ENCODE measurements at regions not wholly inside any gene's neighbourhood (a gene's known extent, or its start where the extent isn't known, plus 50 kb on each side); places are given as distances from the start of the nearest gene placed in this dataset.

- Histone ChIP-seq H3K27me3 (no peaks in the 10 kb centered on the region), H3K9me3 (no peaks in the 10 kb centered on the region), H3K4me1 (peaks cover 14 to 83% (median 23%) of the 10 kb centered on the region in 3 donors), H3K27ac (peak overlapping the region; percentile 73 to 82 (median 79)), H3K4me3 (peak overlapping the region in 3 of 4 donors; percentile 7 to 42 (median 12)), H3K36me3 (no peaks in the 10 kb centered on the region)
- WGBS, 2 donors: 38 to 40% methylated on average over 13 of the region's 13 CpGs
- no peak for DNase-seq
- intact Hi-C loops (cut with DNase I): no loop called here
- TF ChIP-seq CTCF (IDR thresholded peaks at IDR 0.05) (no peak), POLR2A (IDR thresholded peaks at IDR 0.05) (no peak)
Observed at GRCh38 chr3:159783780-159784742, 204.6 kb upstream of the IL12A start.

DNA sequence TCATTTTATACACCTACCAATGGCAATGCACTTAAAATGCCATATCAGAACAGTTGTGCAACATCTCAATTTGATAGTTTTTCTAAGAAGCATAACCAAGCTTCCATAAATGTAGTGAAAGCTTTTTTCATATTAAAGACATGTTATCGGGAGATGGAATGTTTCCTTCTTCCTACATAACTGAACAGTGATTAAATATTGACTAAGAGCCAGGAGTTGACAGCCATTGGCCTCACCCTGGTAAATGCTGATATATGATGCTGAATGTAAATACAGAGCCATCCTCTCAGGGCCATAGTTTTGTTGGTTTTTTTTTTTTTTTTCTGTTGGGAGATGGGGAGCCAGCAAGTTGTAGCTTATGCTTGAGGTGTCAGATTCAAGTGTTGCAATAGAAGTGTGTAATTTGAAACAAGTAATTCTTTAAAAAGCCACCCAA, 203.3 kb upstream of the IL12A start:
- no peak for DNase-seq
- Histone ChIP-seq H3K4me3 (no peak overlapping the region), H3K27ac (peak overlapping the region in 3 of 4 donors; percentile 73 to 82 (median 76)), H3K4me1 (peaks cover 17 to 90% (median 32%) of the 10 kb centered on the region in 3 donors), H3K36me3 (no peaks in the 10 kb centered on the region), H3K9me3 (no peaks in the 10 kb centered on the region), H3K27me3 (no peaks in the 10 kb centered on the region)
- no peak for TF ChIP-seq POLR2A (IDR thresholded peaks at IDR 0.05)
- TF ChIP-seq CTCF (IDR thresholded peaks at IDR 0.05): no peak
- intact Hi-C loops (cut with DNase I): no loop called here
- WGBS, 2 donors: 19 to 38% methylated on average over 1 of the region's 1 CpG

DNA sequence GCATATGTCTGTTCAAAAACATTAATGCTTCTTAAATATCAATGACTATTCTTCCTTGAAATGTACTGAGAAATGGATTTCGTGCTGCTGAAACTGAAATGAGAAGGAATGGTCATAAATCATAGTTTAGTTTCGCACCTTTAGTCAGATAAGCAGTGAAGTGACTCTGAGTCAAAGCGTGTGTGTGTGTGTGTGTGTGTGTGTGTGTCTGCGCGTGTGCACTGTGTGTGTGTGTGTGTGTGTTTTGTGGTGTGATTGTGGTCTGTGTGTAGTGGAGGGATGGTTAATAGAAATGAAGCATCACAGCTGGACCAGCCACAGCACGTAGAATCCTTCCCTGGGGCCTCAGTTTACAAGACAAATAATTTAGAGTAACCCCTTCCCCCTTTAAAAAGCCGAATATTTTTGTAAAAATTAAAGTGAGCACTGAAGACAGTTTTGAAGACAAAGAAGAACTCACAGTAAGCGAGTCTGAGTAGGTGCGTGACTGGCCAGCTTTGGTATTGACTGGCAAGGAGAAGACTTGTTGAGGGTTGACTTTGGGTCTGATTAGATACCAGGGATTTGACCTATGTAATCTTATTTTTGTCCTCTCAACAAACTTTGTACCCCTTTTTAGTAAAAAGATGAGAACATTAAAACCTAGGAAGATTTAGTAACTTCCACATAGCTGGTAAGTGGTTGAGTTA, 202.0 kb upstream of the IL12A start:
- Histone ChIP-seq H3K36me3 (no peaks in the 10 kb centered on the region), H3K27ac (peak overlapping the region; percentile 66 to 76 (median 74)), H3K9me3 (no peaks in the 10 kb centered on the region), H3K27me3 (no peaks in the 10 kb centered on the region), H3K4me1 (peaks cover 17 to 99% (median 34%) of the 10 kb centered on the region in 3 donors), H3K4me3 (no peak overlapping the region)
- WGBS, 2 donors: 61 to 71% methylated on average over 9 of the region's 9 CpGs
- intact Hi-C loops (cut with DNase I): no loop called here
- no peak for TF ChIP-seq CTCF (IDR thresholded peaks at IDR 0.05)
- TF ChIP-seq POLR2A (IDR thresholded peaks at IDR 0.05): no peak
- DNase-seq: no peak

GRCh38 chr3:159787178-159787574, 201.5 kb upstream of the IL12A start:
- Histone ChIP-seq H3K4me3 (no peak overlapping the region), H3K27me3 (no peaks in the 10 kb centered on the region), H3K4me1 (peaks cover 17 to 94% (median 34%) of the 10 kb centered on the region in 3 donors), H3K9me3 (no peaks in the 10 kb centered on the region), H3K36me3 (no peaks in the 10 kb centered on the region), H3K27ac (peak overlapping the region; percentile 66 to 76 (median 74))
- intact Hi-C loops (cut with DNase I): no loop called here
- WGBS, 2 donors: 30 to 35% methylated on average over 4 of the region's 4 CpGs
- no peak for TF ChIP-seq CTCF (IDR thresholded peaks at IDR 0.05)
- no peak for TF ChIP-seq POLR2A (IDR thresholded peaks at IDR 0.05)
- no peak for DNase-seq

- 60 to 68% methylated on average over 5 of the region's 5 CpGs for WGBS, 2 donors
- Histone ChIP-seq H3K36me3 (no peaks in the 10 kb centered on the region), H3K4me1 (peaks cover 17 to 88% (median 34%) of the 10 kb centered on the region in 3 donors), H3K4me3 (peak overlapping the region in 1 of 4 donors; percentile 9), H3K27ac (peak overlapping the region; percentile 66 to 76 (median 74)), H3K9me3 (no peaks in the 10 kb centered on the region), H3K27me3 (no peaks in the 10 kb centered on the region)
- no peak for TF ChIP-seq POLR2A (IDR thresholded peaks at IDR 0.05)
- no peak for TF ChIP-seq CTCF (IDR thresholded peaks at IDR 0.05)
- DNase-seq: no peak
- intact Hi-C loops (cut with DNase I): no loop called here
Observed at GRCh38 chr3:159787794-159788205, 200.8 kb upstream of the IL12A start.
